ENCODE measurements at regions not wholly inside any gene's neighbourhood (a gene's known extent, or its start where the extent isn't known, plus 50 kb on each side); places are given as distances from the start of the nearest gene placed in this dataset.

DNA sequence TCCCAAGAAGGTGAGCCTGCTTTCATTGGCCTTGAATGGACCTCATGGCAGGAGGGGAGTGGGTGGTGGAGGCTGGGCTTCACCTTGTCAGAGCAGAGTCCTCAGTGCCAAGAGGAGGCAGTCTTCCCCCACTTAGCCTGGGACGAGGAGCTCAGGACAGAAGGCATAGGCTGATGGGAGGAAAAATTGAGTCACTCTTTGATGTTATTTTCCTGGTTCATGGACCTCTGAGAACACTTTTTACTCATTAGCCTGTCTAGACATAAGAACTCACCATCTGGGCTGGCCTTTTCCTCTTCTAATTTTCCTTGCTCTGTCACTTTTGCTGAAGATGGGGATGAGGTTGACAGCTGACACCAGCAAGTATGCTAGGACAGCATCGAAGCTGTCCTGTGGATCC lies 225.7 kb upstream of the TNP1 start:
- WGBS (ENCODE audit: insufficient coverage): no CpG with 5 or more reads among the region's 2 CpGs
- H3K4me3 ChIP-seq (ENCODE audit: low read length): no peak overlapping the region
- no peaks in the 10 kb centered on the region for H3K36me3 ChIP-seq (ENCODE audit: control insufficient read depth, insufficient read depth, low read length)
- no peak for DNase-seq
- H3K4me1 ChIP-seq (ENCODE audit: control insufficient read depth, insufficient read depth, low read length): peaks cover 4% of the 10 kb centered on the region
- no peaks in the 10 kb centered on the region for H3K9me3 ChIP-seq (replicated peaks; ENCODE audit: control insufficient read depth, low read depth, low read length)
- H3K27me3 ChIP-seq (ENCODE audit: control insufficient read depth, insufficient read depth, low read length): no peaks in the 10 kb centered on the region
- no peak overlapping the region for H3K27ac ChIP-seq (ENCODE audit: low read length)

DNA sequence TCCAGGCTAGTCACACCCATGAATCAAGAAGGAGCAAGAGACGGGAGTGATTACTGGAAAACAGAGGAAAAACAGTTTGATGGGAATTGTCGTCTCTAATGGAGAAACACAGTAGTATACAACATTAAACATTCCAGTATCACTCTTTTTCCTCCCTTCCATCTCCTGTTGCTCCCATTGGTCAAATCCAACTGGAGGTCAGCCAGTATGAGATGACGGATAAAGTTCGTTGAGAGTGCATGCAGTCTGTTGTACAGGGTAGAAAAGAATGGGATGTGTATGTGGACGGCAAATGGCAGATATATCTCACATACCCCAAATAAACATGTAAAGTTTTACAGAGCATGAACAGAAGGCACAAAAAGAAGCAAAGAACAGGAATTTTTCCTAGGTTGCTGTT lies 221.9 kb upstream of the TNP1 start:
- Histone ChIP-seq H3K27me3 (ENCODE audit: control insufficient read depth, insufficient read depth, low read length) (no peaks in the 10 kb centered on the region), H3K9me3 (replicated peaks; ENCODE audit: control insufficient read depth, low read depth, low read length) (no peaks in the 10 kb centered on the region), H3K27ac (ENCODE audit: low read length) (no peak overlapping the region), H3K36me3 (ENCODE audit: control insufficient read depth, insufficient read depth, low read length) (no peaks in the 10 kb centered on the region), H3K4me3 (ENCODE audit: low read length) (no peak overlapping the region), H3K4me1 (ENCODE audit: control insufficient read depth, insufficient read depth, low read length) (peaks cover 4% of the 10 kb centered on the region)
- peak; percentile 41 for DNase-seq
- no CpG with 5 or more reads among the region's 5 CpGs for WGBS (ENCODE audit: insufficient coverage)

DNA sequence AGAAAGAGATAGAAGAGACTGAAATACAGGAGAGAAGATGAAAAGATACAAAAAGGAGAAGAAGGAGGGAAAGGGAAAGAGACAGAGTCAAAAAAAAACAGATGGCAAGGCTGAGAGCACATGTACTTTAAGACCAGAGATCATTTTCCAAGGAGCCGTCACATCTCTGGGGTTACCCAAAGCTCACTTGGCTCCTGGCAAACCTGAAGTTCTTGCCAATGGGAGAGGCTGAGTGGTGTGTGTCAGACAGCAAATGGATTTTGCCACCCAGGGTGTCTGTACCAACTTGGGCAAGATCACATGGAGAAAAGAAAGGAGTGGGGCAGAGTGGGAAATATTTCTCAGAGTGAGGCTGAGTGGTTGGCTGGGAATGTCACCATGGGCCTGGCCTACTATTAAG lies 219.3 kb upstream of the TNP1 start:
- Histone ChIP-seq H3K9me3 (replicated peaks; ENCODE audit: control insufficient read depth, low read depth, low read length) (no peaks in the 10 kb centered on the region), H3K4me1 (ENCODE audit: control insufficient read depth, insufficient read depth, low read length) (peaks cover 16% of the 10 kb centered on the region), H3K27me3 (ENCODE audit: control insufficient read depth, insufficient read depth, low read length) (no peaks in the 10 kb centered on the region), H3K4me3 (ENCODE audit: low read length) (no peak overlapping the region), H3K36me3 (ENCODE audit: control insufficient read depth, insufficient read depth, low read length) (no peaks in the 10 kb centered on the region), H3K27ac (ENCODE audit: low read length) (no peak overlapping the region)
- WGBS (ENCODE audit: insufficient coverage): 67% methylated on average over 1 of the region's 1 CpG
- DNase-seq: no peak

DNA sequence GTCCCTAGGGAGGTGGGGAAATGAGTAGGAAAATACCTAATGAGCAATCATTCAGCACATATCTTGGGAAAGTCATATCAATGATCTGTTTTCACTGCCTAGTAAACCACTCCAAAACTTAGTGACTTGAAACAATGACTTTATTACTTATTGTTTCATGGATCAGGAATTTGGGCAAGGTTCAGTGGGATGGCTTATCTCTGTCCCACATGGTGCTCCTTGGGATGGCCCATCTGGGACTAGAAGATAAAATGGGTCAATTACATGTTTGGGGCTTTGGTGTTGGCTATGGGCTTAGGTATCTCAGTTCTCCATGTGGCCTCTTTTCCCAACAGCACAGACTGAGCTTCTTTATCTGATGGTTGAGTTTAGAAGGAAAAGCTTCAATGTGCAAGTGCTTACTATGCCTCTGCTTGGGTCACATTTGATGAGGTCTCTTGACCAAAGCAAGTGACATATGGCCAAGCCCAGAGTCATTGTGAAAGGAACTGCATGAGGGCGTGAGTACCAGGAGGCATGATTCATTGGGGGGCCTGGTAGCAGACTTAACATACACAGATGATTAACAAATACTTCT lies 218.1 kb upstream of the TNP1 start:
- Histone ChIP-seq H3K4me3 (ENCODE audit: low read length) (no peak overlapping the region), H3K27me3 (ENCODE audit: control insufficient read depth, insufficient read depth, low read length) (no peaks in the 10 kb centered on the region), H3K9me3 (replicated peaks; ENCODE audit: control insufficient read depth, low read depth, low read length) (no peaks in the 10 kb centered on the region), H3K27ac (ENCODE audit: low read length) (no peak overlapping the region), H3K36me3 (ENCODE audit: control insufficient read depth, insufficient read depth, low read length) (no peaks in the 10 kb centered on the region), H3K4me1 (ENCODE audit: control insufficient read depth, insufficient read depth, low read length) (peaks cover 16% of the 10 kb centered on the region)
- WGBS (ENCODE audit: insufficient coverage): no CpG with 5 or more reads among the region's 1 CpG
- DNase-seq: no peak

DNA sequence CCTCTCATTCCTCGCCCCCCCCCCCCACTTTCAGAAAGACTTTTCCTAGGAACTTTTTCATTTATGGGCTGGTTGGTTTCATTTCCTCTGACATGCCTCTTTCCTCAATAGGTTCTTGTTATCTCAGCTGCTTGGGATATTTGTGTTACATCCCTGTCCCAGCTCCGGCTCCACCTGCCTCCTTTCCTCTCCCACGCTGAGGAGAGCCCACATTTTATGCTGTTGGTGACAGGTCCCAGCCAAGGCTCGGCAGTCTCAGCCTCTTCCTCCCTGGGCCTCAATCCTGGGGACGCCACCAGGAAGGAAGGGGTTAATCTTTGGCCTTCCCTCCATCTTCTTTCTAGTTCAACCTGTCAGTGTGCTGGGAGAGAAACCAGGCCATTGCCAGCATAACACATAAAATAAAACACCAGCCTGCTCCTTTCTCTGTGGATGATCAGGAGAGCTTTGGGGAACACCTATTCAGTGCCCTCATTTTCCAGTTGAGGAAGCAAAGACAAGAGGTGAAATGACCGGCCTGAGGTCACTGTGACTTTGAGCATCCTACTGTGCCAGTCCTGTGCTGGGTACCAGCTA lies 216.9 kb upstream of the TNP1 start:
- Histone ChIP-seq H3K36me3 (ENCODE audit: control insufficient read depth, insufficient read depth, low read length) (no peaks in the 10 kb centered on the region), H3K9me3 (replicated peaks; ENCODE audit: control insufficient read depth, low read depth, low read length) (no peaks in the 10 kb centered on the region), H3K4me1 (ENCODE audit: control insufficient read depth, insufficient read depth, low read length) (peaks cover 14% of the 10 kb centered on the region), H3K27ac (ENCODE audit: low read length) (no peak overlapping the region), H3K27me3 (ENCODE audit: control insufficient read depth, insufficient read depth, low read length) (no peaks in the 10 kb centered on the region), H3K4me3 (ENCODE audit: low read length) (no peak overlapping the region)
- no peak for DNase-seq
- WGBS (ENCODE audit: insufficient coverage): 61% methylated on average over 3 of the region's 6 CpGs

DNA sequence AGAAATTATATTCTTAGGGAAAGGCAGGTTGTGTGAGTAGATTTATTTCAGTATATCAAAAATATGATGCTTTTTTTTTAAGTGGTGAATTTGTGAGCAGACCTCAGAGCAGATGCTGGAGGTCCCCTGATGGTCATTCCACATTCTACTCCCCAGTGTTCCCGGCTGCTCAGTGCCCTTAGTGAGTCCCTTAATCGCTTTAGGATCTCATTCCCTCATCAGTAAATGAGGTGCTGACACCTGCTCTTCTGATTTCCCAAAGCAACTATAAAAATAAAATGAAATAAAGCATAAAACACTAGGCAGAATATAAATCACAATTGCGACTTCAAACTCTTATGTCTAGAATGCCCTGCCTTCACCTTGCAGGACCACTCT lies 216.2 kb upstream of the TNP1 start:
- Histone ChIP-seq H3K27me3 (ENCODE audit: control insufficient read depth, insufficient read depth, low read length) (no peaks in the 10 kb centered on the region), H3K27ac (ENCODE audit: low read length) (no peak overlapping the region), H3K4me3 (ENCODE audit: low read length) (no peak overlapping the region), H3K4me1 (ENCODE audit: control insufficient read depth, insufficient read depth, low read length) (peaks cover 14% of the 10 kb centered on the region), H3K9me3 (replicated peaks; ENCODE audit: control insufficient read depth, low read depth, low read length) (no peaks in the 10 kb centered on the region), H3K36me3 (ENCODE audit: control insufficient read depth, insufficient read depth, low read length) (no peaks in the 10 kb centered on the region)
- 29% methylated on average over 2 of the region's 3 CpGs for whole genome bisulfite sequencing (ENCODE audit: insufficient coverage)
- DNase-seq: no peak

DNA sequence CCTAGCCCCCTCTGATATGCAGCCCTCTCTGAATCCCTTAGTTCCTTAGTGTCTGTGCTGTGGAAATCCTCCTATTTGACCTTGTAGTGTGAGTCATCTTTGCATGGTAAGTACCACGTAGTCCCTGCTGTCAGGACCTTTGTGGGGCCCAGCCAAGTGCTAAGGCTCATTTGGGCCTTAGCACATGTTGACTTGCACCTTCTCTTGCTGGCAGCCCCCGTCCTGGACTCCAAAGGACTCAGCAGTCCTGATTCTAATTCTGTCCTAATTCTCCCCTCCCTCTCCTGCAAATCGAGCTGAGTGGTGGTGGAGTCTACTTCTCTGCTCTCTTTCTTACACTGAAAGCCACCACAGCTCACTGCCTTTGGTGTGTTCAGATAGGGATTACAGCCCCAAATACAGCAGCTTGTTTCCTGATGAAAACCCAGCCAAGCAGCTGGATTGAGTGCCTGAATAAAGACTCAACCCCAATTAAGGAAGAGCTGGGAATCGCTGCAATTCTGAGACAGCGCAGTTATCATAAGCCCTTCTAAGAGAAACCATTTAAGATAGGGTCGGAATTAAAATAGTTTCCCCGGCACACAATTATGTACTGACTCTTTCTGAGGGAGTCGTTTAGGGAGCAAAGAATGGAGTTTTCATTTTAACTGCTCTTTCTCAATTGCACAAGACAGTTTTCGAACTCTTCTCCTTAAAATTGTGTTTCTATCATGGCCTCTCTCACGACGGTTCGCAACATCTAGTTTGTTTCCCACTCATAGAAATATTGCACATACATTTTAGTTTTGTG lies 215.6 kb upstream of the TNP1 start:
- H3K4me3 ChIP-seq (ENCODE audit: low read length): no peak overlapping the region
- 0% methylated on average over 1 of the region's 12 CpGs for WGBS (ENCODE audit: insufficient coverage)
- H3K27ac ChIP-seq (ENCODE audit: low read length): peak overlapping the region; percentile 70
- H3K27me3 ChIP-seq (ENCODE audit: control insufficient read depth, insufficient read depth, low read length): no peaks in the 10 kb centered on the region
- H3K4me1 ChIP-seq (ENCODE audit: control insufficient read depth, insufficient read depth, low read length): peaks cover 14% of the 10 kb centered on the region
- H3K36me3 ChIP-seq (ENCODE audit: control insufficient read depth, insufficient read depth, low read length): no peaks in the 10 kb centered on the region
- no peaks in the 10 kb centered on the region for H3K9me3 ChIP-seq (replicated peaks; ENCODE audit: control insufficient read depth, low read depth, low read length)
- peak; percentile 66 for DNase-seq

DNA sequence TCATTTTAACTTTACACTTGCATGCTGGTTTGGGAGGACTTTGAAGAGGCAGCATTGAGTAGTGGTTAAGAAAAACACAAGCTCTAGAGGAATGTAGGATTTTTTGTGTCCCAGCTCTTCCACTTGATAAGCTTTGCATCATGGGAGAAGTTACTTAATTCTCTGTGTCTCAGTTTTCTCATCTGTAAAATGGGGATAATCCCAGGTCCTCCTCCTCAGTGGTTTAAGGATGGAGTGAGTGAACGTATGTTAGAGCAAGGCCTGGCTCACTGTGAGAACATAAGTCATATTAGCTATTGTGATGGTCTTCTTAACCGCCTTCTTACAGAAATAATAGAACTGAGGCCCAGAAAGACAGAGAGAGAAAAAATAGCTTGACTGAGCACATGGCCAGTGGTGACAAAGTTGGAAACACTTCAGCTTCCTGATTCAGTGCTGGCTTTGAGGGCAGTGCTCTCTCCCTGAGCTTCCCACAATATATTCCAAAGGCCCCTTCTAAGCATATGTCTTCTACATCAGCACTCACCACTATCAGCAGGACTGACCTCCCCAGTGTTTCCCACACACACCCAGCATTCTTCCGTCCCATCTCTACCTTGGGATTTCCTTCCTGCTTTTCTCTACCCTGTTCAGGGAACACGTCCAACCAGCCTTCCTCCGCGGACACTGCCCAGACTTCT lies 214.9 kb upstream of the TNP1 start:
- Histone ChIP-seq H3K9me3 (replicated peaks; ENCODE audit: control insufficient read depth, low read depth, low read length) (no peaks in the 10 kb centered on the region), H3K27me3 (ENCODE audit: control insufficient read depth, insufficient read depth, low read length) (no peaks in the 10 kb centered on the region), H3K27ac (ENCODE audit: low read length) (peak overlapping the region; percentile 70), H3K36me3 (ENCODE audit: control insufficient read depth, insufficient read depth, low read length) (no peaks in the 10 kb centered on the region), H3K4me3 (ENCODE audit: low read length) (no peak overlapping the region), H3K4me1 (ENCODE audit: control insufficient read depth, insufficient read depth, low read length) (peaks cover 14% of the 10 kb centered on the region)
- peak; percentile 52 for DNase-seq
- 39% methylated on average over 2 of the region's 6 CpGs for WGBS (ENCODE audit: insufficient coverage)

DNA sequence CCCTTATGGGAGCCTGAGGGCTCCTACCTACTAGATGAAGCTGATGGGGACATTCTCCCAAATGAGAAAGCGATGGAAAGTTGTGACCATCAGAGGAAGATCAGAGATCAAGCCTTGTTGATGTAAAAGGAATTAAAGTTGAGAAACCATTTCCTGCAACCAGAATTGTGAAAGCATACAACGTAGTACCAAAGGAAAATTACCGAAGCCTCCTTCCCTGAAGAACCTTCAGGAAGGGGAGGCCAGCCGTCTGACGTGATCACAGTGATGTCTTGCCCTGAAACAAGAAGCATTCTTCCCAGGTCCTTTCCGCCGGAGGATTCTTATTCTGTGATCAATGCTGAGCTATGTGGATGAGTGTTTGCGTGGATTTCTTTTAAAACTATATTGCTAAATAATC lies 211.6 kb upstream of the TNP1 start:
- WGBS (ENCODE audit: insufficient coverage): 80% methylated on average over 1 of the region's 8 CpGs
- H3K36me3 ChIP-seq (ENCODE audit: control insufficient read depth, insufficient read depth, low read length): no peaks in the 10 kb centered on the region
- no peak for DNase-seq
- no peak overlapping the region for H3K4me3 ChIP-seq (ENCODE audit: low read length)
- H3K27ac ChIP-seq (ENCODE audit: low read length): no peak overlapping the region
- no peaks in the 10 kb centered on the region for H3K9me3 ChIP-seq (replicated peaks; ENCODE audit: control insufficient read depth, low read depth, low read length)
- H3K4me1 ChIP-seq (ENCODE audit: control insufficient read depth, insufficient read depth, low read length): peaks cover 12% of the 10 kb centered on the region
- peaks cover 4% of the 10 kb centered on the region for H3K27me3 ChIP-seq (ENCODE audit: control insufficient read depth, insufficient read depth, low read length)

DNA sequence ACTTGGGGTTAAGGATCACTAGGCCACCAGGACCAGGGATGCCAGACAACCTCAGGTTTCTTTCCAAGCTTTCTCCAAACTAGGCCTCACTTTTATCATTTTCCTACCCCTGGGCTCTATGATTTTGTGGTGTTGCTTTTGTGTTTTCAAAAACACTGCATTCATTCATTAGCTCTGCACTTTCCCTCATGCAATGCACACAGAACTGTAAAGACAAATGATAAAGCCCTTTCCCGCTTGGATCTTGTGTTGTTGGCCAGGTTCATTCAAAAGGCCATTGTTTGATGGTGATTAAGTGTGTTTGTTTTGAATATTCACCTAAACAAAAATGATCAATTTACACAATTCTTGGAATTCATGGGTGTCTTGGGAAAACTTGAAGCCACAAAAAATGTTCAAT lies 210.7 kb upstream of the TNP1 start:
- Histone ChIP-seq H3K4me3 (ENCODE audit: low read length) (no peak overlapping the region), H3K4me1 (ENCODE audit: control insufficient read depth, insufficient read depth, low read length) (peaks cover 9% of the 10 kb centered on the region), H3K9me3 (replicated peaks; ENCODE audit: control insufficient read depth, low read depth, low read length) (peaks cover 1% of the 10 kb centered on the region), H3K27me3 (ENCODE audit: control insufficient read depth, insufficient read depth, low read length) (peaks cover 4% of the 10 kb centered on the region), H3K36me3 (ENCODE audit: control insufficient read depth, insufficient read depth, low read length) (no peaks in the 10 kb centered on the region), H3K27ac (ENCODE audit: low read length) (no peak overlapping the region)
- no peak for DNase-seq
- WGBS (ENCODE audit: insufficient coverage): no CpG with 5 or more reads among the region's 1 CpG

Data from muscle of leg (tissue), 3 donors.